Fibroblast of lung (primary cell): ENCODE measurements at regions not wholly inside any gene's neighbourhood (a gene's known extent, or its start where the extent isn't known, plus 50 kb on each side); places are given as distances from the start of the nearest gene placed in this dataset.

Experiments
- EZH2 ChIP-seq: IDR thresholded peaks from 2 replicates; pipeline ENCODE4 v1.5.1; 2012; ENCODE audit warnings: low read length, control low read depth, mild to moderate bottlenecking; ENCODE audit errors: missing control alignments
- TF ChIP-seq, protein P1 (sequence below), 2 donors: IDR thresholded peaks in 1 of 2; conservative IDR thresholded peaks in 1 of 2; 1 replicate in 1 of 2; 2 replicates in 1 of 2; pipeline ENCODE4 v1.5.1; 2011 to 2012; ENCODE audit warnings: low read length in 2 of 2, control low read depth in 1 of 2, inconsistent platforms in 1 of 2, low read depth in 1 of 2, mild to moderate bottlenecking in 1 of 2

DNA sequence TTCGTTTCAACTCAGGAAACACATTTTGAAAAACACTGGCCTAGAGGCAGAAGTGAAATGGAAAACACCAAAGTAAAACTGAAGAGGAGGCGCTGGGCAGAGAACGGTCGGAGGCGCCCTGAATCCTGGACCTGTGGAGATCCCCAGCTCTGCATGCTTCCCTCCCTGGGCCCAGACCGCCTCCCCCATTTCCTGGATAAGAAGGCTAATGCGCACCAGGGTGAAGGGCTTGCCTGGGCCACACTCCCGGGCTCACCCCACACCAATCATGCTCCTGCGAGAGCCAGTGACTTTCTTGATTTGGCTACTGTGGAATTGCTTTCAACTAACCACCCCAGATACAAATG lies 167.1 kb downstream of the CRYBB2 start:
- TF ChIP-seq, protein P1, sequence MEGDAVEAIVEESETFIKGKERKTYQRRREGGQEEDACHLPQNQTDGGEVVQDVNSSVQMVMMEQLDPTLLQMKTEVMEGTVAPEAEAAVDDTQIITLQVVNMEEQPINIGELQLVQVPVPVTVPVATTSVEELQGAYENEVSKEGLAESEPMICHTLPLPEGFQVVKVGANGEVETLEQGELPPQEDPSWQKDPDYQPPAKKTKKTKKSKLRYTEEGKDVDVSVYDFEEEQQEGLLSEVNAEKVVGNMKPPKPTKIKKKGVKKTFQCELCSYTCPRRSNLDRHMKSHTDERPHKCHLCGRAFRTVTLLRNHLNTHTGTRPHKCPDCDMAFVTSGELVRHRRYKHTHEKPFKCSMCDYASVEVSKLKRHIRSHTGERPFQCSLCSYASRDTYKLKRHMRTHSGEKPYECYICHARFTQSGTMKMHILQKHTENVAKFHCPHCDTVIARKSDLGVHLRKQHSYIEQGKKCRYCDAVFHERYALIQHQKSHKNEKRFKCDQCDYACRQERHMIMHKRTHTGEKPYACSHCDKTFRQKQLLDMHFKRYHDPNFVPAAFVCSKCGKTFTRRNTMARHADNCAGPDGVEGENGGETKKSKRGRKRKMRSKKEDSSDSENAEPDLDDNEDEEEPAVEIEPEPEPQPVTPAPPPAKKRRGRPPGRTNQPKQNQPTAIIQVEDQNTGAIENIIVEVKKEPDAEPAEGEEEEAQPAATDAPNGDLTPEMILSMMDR (conservative IDR thresholded peaks at IDR 0.05 in 1 of 2, IDR thresholded peaks at IDR 0.05 in 1 of 2; ENCODE audit: low read depth in 1 of 2, low read length in 2 of 2), result no peak
- no peak for TF ChIP-seq EZH2
